ENCODE measurements at regions not wholly inside any gene's neighbourhood (a gene's known extent, or its start where the extent isn't known, plus 50 kb on each side); places are given as distances from the start of the nearest gene placed in this dataset.

- no peaks in the 10 kb centered on the region for H3K27me3 ChIP-seq (ENCODE audit: control insufficient read depth, low read length)
- H3K36me3 ChIP-seq (ENCODE audit: control insufficient read depth, low read length): no peaks in the 10 kb centered on the region
- H3K9me3 ChIP-seq (ENCODE audit: control insufficient read depth, insufficient read depth, low read length): no peaks in the 10 kb centered on the region
- no peaks in the 10 kb centered on the region for H3F3A ChIP-seq (ENCODE audit: control insufficient read depth, insufficient read depth)
- H3K9me2 ChIP-seq (replicated peaks; ENCODE audit: control insufficient read depth, low read length): no peaks in the 10 kb centered on the region
- no peaks in the 10 kb centered on the region for H3K4me1 ChIP-seq (ENCODE audit: control insufficient read depth, low read length)
- no peak overlapping the region for H3K27ac ChIP-seq (ENCODE audit: low read depth, low read length)
- H3K4me2 ChIP-seq (ENCODE audit: low read length): no peak overlapping the region
- no peaks in the 10 kb centered on the region for H3K79me2 ChIP-seq (ENCODE audit: control insufficient read depth, low read length)
- H4K20me1 ChIP-seq (ENCODE audit: control insufficient read depth, insufficient read depth, low read depth, low read length): no peaks in the 10 kb centered on the region
- H3K4me3 ChIP-seq (ENCODE audit: low read length): no peak overlapping the region
- TF ChIP-seq CTCF (IDR thresholded peaks at IDR 0.05; ENCODE audit: low read depth, low read length, poor library complexity, severe bottlenecking) (no peak), EZH2phosphoT487 (IDR thresholded peaks at IDR 0.05; ENCODE audit: borderline replicate concordance, low read length) (no peak)
Measured at GRCh38 chr10:10519674-10520073, 498.0 kb upstream of the CELF2 start.

- Histone ChIP-seq H3K4me2 (ENCODE audit: low read length) (no peak overlapping the region), H3K9me2 (replicated peaks; ENCODE audit: control insufficient read depth, low read length) (no peaks in the 10 kb centered on the region), H3K9me3 (ENCODE audit: control insufficient read depth, insufficient read depth, low read length) (no peaks in the 10 kb centered on the region), H3K27me3 (ENCODE audit: control insufficient read depth, low read length) (no peaks in the 10 kb centered on the region), H4K20me1 (ENCODE audit: control insufficient read depth, insufficient read depth, low read depth, low read length) (no peaks in the 10 kb centered on the region), H3K4me3 (ENCODE audit: low read length) (no peak overlapping the region), H3K4me1 (ENCODE audit: control insufficient read depth, low read length) (no peaks in the 10 kb centered on the region), H3F3A (ENCODE audit: control insufficient read depth, insufficient read depth) (no peaks in the 10 kb centered on the region), H3K36me3 (ENCODE audit: control insufficient read depth, low read length) (no peaks in the 10 kb centered on the region), H3K79me2 (ENCODE audit: control insufficient read depth, low read length) (no peaks in the 10 kb centered on the region), H3K27ac (ENCODE audit: low read depth, low read length) (no peak overlapping the region)
- no peak for TF ChIP-seq CTCF (IDR thresholded peaks at IDR 0.05; ENCODE audit: low read depth, low read length, poor library complexity, severe bottlenecking)
- no peak for TF ChIP-seq EZH2phosphoT487 (IDR thresholded peaks at IDR 0.05; ENCODE audit: borderline replicate concordance, low read length)
Measured at GRCh38 chr10:10520491-10521385, 496.9 kb upstream of the CELF2 start.

- Histone ChIP-seq H3K9me3 (ENCODE audit: control insufficient read depth, insufficient read depth, low read length) (no peaks in the 10 kb centered on the region), H3K9me2 (replicated peaks; ENCODE audit: control insufficient read depth, low read length) (no peaks in the 10 kb centered on the region), H3K27me3 (ENCODE audit: control insufficient read depth, low read length) (no peaks in the 10 kb centered on the region), H3K4me1 (ENCODE audit: control insufficient read depth, low read length) (no peaks in the 10 kb centered on the region), H4K20me1 (ENCODE audit: control insufficient read depth, insufficient read depth, low read depth, low read length) (no peaks in the 10 kb centered on the region), H3K36me3 (ENCODE audit: control insufficient read depth, low read length) (no peaks in the 10 kb centered on the region), H3F3A (ENCODE audit: control insufficient read depth, insufficient read depth) (no peaks in the 10 kb centered on the region), H3K4me3 (ENCODE audit: low read length) (no peak overlapping the region), H3K4me2 (ENCODE audit: low read length) (no peak overlapping the region), H3K79me2 (ENCODE audit: control insufficient read depth, low read length) (no peaks in the 10 kb centered on the region), H3K27ac (ENCODE audit: low read depth, low read length) (no peak overlapping the region)
- TF ChIP-seq EZH2phosphoT487 (IDR thresholded peaks at IDR 0.05; ENCODE audit: borderline replicate concordance, low read length) (no peak), CTCF (IDR thresholded peaks at IDR 0.05; ENCODE audit: low read depth, low read length, poor library complexity, severe bottlenecking) (no peak)
Measured at GRCh38 chr10:10526846-10527245, 490.8 kb upstream of the CELF2 start.

Measured in DOHH2 (cell line).